ENCODE measurements at regions not wholly inside any gene's neighbourhood (a gene's known extent, or its start where the extent isn't known, plus 50 kb on each side); places are given as distances from the start of the nearest gene placed in this dataset.

DNA sequence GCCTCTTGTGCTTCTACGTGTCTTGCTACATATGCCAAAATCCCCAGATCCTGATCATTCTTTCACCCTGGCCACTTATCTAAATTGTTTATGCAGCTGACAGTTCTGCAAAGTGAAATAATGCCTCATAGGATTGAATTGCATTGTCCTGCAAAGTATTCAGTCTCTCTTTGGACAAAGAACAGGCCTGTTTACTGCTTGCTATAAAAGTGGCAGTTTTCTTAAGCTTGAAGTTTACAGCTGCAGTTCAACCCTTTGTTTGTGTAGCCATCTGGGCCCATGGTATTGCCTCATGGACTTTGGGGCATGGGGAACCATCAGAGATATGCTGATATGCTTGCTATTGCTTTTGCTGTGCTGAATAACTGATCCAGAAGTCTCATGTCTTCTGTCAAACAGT is 523.2 kb downstream of the OTOL1 start:
- no peaks in the 10 kb centered on the region for H4K20me1 ChIP-seq (ENCODE audit: insufficient read depth, low read length)
- H3K4me1 Mint-ChIP-seq (ENCODE audit: low read depth, unreplicated experiment) = no peaks in the 10 kb centered on the region
- no peaks in the 10 kb centered on the region for H3K27me3 ChIP-seq (ENCODE audit: insufficient read depth, low read length)
- no peak overlapping the region for H3K4me2 ChIP-seq (ENCODE audit: low read length)
- DNase-seq (ENCODE audit: low read depth) (no peak), FAIRE-seq (no peak)
- no peak overlapping the region for H3K27ac Mint-ChIP-seq (ENCODE audit: unreplicated experiment)
- no peak overlapping the region for H2AFZ ChIP-seq (ENCODE audit: low read depth, low read length)
- no peak for TF ChIP-seq EZH2 (IDR thresholded peaks at IDR 0.05; ENCODE audit: insufficient read depth, low read length)
- no peak for TF ChIP-seq CTCF (IDR thresholded peaks at IDR 0.05; ENCODE audit: insufficient read depth, low read depth, low read length)
- no peak overlapping the region for H3K4me3 ChIP-seq (ENCODE audit: insufficient read depth, low read depth, low read length)
- H3K4me1 ChIP-seq (ENCODE audit: insufficient read depth, low read length) = no peaks in the 10 kb centered on the region
- no peaks in the 10 kb centered on the region for H3K9me3 Mint-ChIP-seq (ENCODE audit: unreplicated experiment)
- H3K9ac ChIP-seq (ENCODE audit: low read length) = no peak overlapping the region
- H3K79me2 ChIP-seq (ENCODE audit: insufficient read depth, low read length) = no peaks in the 10 kb centered on the region
- H3K4me3 Mint-ChIP-seq (ENCODE audit: unreplicated experiment) = no peak overlapping the region
- no peak overlapping the region for H3K27ac ChIP-seq (ENCODE audit: low read depth, low read length)
- H3K9me3 ChIP-seq (ENCODE audit: insufficient read depth, low read depth, low read length) = no peaks in the 10 kb centered on the region
- no peaks in the 10 kb centered on the region for H3K27me3 Mint-ChIP-seq (ENCODE audit: low read depth, unreplicated experiment)
- no peaks in the 10 kb centered on the region for H3K36me3 Mint-ChIP-seq (ENCODE audit: low read depth, unreplicated experiment)
- H3K36me3 ChIP-seq (ENCODE audit: insufficient read depth, low read length) = no peaks in the 10 kb centered on the region

GRCh38 chr3:162021206-162021605 is 524.6 kb downstream of the OTOL1 start:
- H2AFZ ChIP-seq (ENCODE audit: low read depth, low read length) = no peak overlapping the region
- no peak for FAIRE-seq
- no peaks in the 10 kb centered on the region for H3K4me1 Mint-ChIP-seq (ENCODE audit: low read depth, unreplicated experiment)

More at GRCh38 chr3:162021206-162021605, 524.6 kb downstream of the OTOL1 start:
- no peaks in the 10 kb centered on the region for H3K79me2 ChIP-seq (ENCODE audit: insufficient read depth, low read length)
- no peaks in the 10 kb centered on the region for H3K9me3 ChIP-seq (ENCODE audit: insufficient read depth, low read depth, low read length)
- Mint-ChIP-seq H3K4me3 (ENCODE audit: unreplicated experiment) (no peak overlapping the region), H3K9me3 (ENCODE audit: unreplicated experiment) (no peaks in the 10 kb centered on the region), H3K27me3 (ENCODE audit: low read depth, unreplicated experiment) (no peaks in the 10 kb centered on the region), H3K36me3 (ENCODE audit: low read depth, unreplicated experiment) (no peaks in the 10 kb centered on the region), H3K27ac (ENCODE audit: unreplicated experiment) (no peak overlapping the region)
- no peaks in the 10 kb centered on the region for H3K36me3 ChIP-seq (ENCODE audit: insufficient read depth, low read length)
- no peak overlapping the region for H3K4me3 ChIP-seq (ENCODE audit: insufficient read depth, low read depth, low read length)
- H3K4me1 ChIP-seq (ENCODE audit: insufficient read depth, low read length) = no peaks in the 10 kb centered on the region
- H3K4me2 ChIP-seq (ENCODE audit: low read length) = no peak overlapping the region
- no peak overlapping the region for H3K27ac ChIP-seq (ENCODE audit: low read depth, low read length)
- no peaks in the 10 kb centered on the region for H4K20me1 ChIP-seq (ENCODE audit: insufficient read depth, low read length)
- no peak for DNase-seq (ENCODE audit: low read depth)
- H3K9ac ChIP-seq (ENCODE audit: low read length) = no peak overlapping the region
- TF ChIP-seq EZH2 (IDR thresholded peaks at IDR 0.05; ENCODE audit: insufficient read depth, low read length) = no peak
- TF ChIP-seq CTCF (IDR thresholded peaks at IDR 0.05; ENCODE audit: insufficient read depth, low read depth, low read length) = no peak
- no peaks in the 10 kb centered on the region for H3K27me3 ChIP-seq (ENCODE audit: insufficient read depth, low read length)
